Neutrophil (primary cell): ENCODE measurements at regions not wholly inside any gene's neighbourhood (a gene's known extent, or its start where the extent isn't known, plus 50 kb on each side); places are given as distances from the start of the nearest gene placed in this dataset.

Experiments used
- H3K27ac ChIP-seq: fragments of 200-600 bp; sonication (generic); 2 replicates; pipeline ENCODE4 v1.5.1; 2016; ENCODE audit warnings: mild to moderate bottlenecking, moderate library complexity
- H3K27me3 ChIP-seq: fragments of 200-600 bp; sonication (generic); 2 replicates; pipeline ENCODE4 v1.6.0; 2016; ENCODE audit warnings: mild to moderate bottlenecking
- H3K36me3 ChIP-seq: fragments of 200-600 bp; sonication (generic); 2 replicates; pipeline ENCODE4 v1.5.1; 2017
- H3K4me1 ChIP-seq, 2 experiments: fragments of 200-600 bp in 1 of 2; sonication (generic) in 1 of 2; 1 replicate in 1 of 2; 2 replicates in 1 of 2; pipeline versions ENCODE4 v1.5.1 to v1.6.1; 2013 to 2016; ENCODE audit warnings: low read depth in 1 of 2, low read length in 1 of 2, mild to moderate bottlenecking in 1 of 2, moderate library complexity in 1 of 2; ENCODE audit not compliant: control insufficient read depth in 1 of 2, insufficient read depth in 1 of 2
- H3K4me3 ChIP-seq, 2 experiments: fragments of 200-600 bp in 1 of 2; sonication (generic) in 1 of 2; 1 replicate in 1 of 2; 2 replicates in 1 of 2; pipeline ENCODE4 v1.5.1; 2013 to 2016; ENCODE audit warnings: low read depth in 1 of 2, low read length in 1 of 2, mild to moderate bottlenecking in 1 of 2, moderate library complexity in 1 of 2
- H3K9me3 ChIP-seq: fragments of 200-600 bp; sonication (generic); 2 replicates; pipeline ENCODE4 v1.5.1; 2016
- TF ChIP-seq, protein P1 (sequence below): fragments of 200-600 bp; sonication (generic); IDR thresholded peaks from 2 replicates; pipeline ENCODE4 v1.5.1; 2016; ENCODE audit warnings: antibody characterized with exemption

DNA sequence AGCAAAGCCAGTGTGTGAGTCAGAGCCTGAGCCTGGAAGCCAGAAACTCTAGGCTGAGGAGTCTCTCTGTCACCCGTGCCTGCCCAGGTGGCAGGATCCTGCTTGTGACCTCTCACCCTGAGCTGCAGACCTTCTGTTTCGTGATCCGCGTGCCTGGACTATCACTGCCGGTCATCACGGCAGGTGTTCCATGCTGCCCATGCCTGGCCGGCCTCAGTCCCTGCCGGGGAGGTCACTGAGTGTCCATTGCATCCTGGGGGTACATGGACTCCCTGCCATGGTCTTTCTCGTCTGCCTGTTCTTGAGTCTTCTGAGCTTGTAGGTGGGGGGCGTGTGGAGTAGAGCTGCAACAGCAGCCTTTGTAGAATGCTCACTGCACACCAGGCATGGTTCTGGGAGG lies 1032.4 kb downstream of the TBC1D22A start:
- no peaks in the 10 kb centered on the region for H3K36me3 ChIP-seq
- H3K4me3 ChIP-seq = no peak overlapping the region
- H3K4me1 ChIP-seq = no peaks in the 10 kb centered on the region
- no peaks in the 10 kb centered on the region for H3K9me3 ChIP-seq
- no peak overlapping the region for H3K27ac ChIP-seq
- TF ChIP-seq, protein P1, sequence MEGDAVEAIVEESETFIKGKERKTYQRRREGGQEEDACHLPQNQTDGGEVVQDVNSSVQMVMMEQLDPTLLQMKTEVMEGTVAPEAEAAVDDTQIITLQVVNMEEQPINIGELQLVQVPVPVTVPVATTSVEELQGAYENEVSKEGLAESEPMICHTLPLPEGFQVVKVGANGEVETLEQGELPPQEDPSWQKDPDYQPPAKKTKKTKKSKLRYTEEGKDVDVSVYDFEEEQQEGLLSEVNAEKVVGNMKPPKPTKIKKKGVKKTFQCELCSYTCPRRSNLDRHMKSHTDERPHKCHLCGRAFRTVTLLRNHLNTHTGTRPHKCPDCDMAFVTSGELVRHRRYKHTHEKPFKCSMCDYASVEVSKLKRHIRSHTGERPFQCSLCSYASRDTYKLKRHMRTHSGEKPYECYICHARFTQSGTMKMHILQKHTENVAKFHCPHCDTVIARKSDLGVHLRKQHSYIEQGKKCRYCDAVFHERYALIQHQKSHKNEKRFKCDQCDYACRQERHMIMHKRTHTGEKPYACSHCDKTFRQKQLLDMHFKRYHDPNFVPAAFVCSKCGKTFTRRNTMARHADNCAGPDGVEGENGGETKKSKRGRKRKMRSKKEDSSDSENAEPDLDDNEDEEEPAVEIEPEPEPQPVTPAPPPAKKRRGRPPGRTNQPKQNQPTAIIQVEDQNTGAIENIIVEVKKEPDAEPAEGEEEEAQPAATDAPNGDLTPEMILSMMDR = no peak
- no peaks in the 10 kb centered on the region for H3K27me3 ChIP-seq

DNA sequence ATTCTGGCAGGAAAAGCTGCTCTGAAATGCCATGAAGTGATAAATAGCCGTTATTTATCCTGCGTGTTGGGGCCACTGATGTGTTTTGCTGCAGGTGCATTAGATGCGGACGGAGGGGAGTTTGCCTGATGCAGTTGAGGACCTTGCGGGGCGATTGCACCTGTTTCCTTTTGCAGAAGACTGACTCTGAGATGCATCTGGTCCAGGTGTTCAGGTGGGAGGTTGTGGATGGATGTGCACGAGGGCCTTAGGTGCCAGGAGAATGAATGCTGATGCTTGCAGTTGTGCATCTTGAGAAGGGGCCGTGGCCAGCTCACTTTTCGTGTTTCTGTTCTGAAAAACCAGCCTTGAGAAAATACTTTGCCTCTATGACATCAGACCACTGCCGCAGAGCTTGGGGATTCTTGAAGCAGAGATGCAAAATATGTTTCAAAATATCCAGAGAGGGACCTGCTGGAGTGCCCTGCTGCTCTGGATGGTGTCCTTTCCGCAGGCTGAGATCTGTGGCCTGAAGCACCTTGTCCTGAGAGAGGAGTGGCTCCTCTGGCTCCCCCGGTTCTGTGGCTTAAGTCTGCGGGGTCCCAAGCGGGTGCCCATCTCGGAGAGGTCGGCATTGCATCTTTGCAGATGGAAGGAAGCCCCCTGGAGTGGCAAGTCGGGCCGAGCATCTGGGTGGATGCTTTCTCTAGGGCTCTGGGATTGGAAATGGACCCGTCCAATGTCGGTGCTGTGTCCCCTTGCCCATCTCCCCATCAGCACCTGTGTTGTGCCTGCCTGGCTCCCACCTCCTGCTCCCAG lies 1031.1 kb downstream of the TBC1D22A start:
- Histone ChIP-seq H3K27me3 (no peaks in the 10 kb centered on the region), H3K4me1 (no peaks in the 10 kb centered on the region), H3K36me3 (no peaks in the 10 kb centered on the region), H3K27ac (no peak overlapping the region), H3K4me3 (no peak overlapping the region), H3K9me3 (no peaks in the 10 kb centered on the region)
- TF ChIP-seq, protein P1 = no peak

DNA sequence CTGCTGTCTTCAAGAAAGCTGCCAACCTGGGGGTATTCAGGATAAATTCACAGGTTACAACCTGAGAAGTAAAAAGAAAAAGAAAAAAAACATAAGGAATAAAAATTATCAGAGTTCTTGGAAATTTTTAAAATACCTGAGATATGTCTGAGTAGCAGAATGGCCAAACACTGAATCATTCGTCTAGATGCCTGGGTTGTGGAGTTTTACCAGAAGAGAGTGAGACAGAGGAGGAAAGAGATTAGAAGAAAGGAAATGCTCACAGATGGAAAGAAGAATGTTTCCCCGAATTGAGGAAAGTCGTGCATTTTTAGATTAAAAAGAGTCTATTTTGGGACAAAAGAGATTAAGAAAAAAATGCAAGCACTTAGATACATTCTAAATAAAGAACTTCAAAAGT lies 1026.7 kb downstream of the TBC1D22A start:
- Histone ChIP-seq H3K27ac (no peak overlapping the region), H3K9me3 (no peaks in the 10 kb centered on the region), H3K4me3 (no peak overlapping the region), H3K36me3 (no peaks in the 10 kb centered on the region), H3K4me1 (no peaks in the 10 kb centered on the region), H3K27me3 (no peaks in the 10 kb centered on the region)
- TF ChIP-seq, protein P1 = no peak

DNA sequence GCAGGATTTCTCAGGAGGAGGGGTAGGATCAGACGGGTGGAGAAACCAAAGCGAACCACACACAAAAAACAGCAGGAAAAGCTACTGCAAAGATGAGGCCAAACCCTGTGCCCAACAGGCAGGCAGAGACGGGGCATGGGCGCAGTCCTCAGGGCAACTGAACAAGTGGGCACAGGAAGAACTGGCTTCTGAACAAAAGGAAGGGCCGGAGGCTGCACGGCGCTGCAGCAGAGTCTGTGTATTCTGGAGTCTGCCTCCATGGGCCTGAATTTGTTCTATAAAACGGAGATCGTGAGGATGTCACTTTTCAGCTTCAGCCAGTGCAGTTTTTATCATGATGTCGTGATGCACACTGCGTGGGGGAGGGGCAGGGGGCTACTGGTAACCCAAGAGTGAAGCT lies 1026.0 kb downstream of the TBC1D22A start:
- Histone ChIP-seq H3K9me3 (no peaks in the 10 kb centered on the region), H3K27me3 (no peaks in the 10 kb centered on the region), H3K4me1 (no peaks in the 10 kb centered on the region), H3K36me3 (no peaks in the 10 kb centered on the region), H3K4me3 (no peak overlapping the region), H3K27ac (no peak overlapping the region)
- TF ChIP-seq, protein P1 = no peak

DNA sequence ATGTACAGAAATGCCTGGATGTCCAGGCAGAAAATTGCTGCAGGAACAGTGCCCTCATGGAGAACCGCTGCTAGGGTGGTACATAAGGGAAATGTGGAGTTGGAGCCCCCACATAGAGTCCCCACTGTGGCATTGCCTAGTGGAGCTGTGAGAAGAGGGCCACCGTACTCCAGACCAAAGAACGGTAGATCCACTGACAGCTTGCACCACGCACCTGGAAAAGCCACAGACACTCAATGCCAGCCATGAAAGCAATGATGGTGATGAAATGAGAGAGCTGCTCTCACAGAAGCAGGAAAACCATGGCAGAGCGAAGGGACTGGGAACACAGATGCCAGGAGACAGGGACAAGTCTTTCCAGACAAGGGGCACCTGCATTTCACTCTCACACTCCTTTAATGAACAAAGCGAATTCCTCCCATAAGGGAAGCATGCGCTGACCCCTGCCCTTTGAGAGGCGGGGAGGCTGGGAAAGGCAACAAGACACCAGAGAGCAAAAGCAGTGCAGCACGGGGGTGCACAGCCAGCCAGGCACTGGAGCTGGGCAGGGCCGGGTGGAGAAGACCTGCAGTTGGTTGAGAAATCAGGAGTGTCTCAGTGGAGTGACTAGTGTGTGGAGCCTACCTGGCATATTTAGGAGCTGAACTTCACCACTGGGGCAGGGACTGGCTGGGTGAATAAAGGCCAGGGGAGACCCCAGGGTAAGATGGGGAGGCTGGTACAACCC lies 1025.2 kb downstream of the TBC1D22A start:
- no peaks in the 10 kb centered on the region for H3K9me3 ChIP-seq
- TF ChIP-seq, protein P1 = no peak
- H3K4me1 ChIP-seq = no peaks in the 10 kb centered on the region
- H3K27me3 ChIP-seq = no peaks in the 10 kb centered on the region
- H3K4me3 ChIP-seq = no peak overlapping the region
- H3K27ac ChIP-seq = no peak overlapping the region
- H3K36me3 ChIP-seq = no peaks in the 10 kb centered on the region
